Fibroblast of mammary gland (primary cell): ENCODE measurements at regions not wholly inside any gene's neighbourhood (a gene's known extent, or its start where the extent isn't known, plus 50 kb on each side); places are given as distances from the start of the nearest gene placed in this dataset.

ENCODE experiments used
- DNase-seq: peaks from one replicate; pipeline ENCODE4 v3.0.0-alpha.2; 2010; ENCODE audit warnings: low read depth
- H3K4me3 ChIP-seq: 2 replicates; pipeline ENCODE4 v1.5.1; 2011; ENCODE audit warnings: low read depth, mild to moderate bottlenecking, low read length, moderate library complexity; ENCODE audit not compliant: control insufficient read depth
- TF ChIP-seq, protein P1 (sequence below): conservative IDR thresholded peaks from 2 replicates; pipeline ENCODE4 v1.5.1; 2011; ENCODE audit warnings: low read depth, low read length, inconsistent platforms; ENCODE audit not compliant: control insufficient read depth, insufficient read depth

DNA sequence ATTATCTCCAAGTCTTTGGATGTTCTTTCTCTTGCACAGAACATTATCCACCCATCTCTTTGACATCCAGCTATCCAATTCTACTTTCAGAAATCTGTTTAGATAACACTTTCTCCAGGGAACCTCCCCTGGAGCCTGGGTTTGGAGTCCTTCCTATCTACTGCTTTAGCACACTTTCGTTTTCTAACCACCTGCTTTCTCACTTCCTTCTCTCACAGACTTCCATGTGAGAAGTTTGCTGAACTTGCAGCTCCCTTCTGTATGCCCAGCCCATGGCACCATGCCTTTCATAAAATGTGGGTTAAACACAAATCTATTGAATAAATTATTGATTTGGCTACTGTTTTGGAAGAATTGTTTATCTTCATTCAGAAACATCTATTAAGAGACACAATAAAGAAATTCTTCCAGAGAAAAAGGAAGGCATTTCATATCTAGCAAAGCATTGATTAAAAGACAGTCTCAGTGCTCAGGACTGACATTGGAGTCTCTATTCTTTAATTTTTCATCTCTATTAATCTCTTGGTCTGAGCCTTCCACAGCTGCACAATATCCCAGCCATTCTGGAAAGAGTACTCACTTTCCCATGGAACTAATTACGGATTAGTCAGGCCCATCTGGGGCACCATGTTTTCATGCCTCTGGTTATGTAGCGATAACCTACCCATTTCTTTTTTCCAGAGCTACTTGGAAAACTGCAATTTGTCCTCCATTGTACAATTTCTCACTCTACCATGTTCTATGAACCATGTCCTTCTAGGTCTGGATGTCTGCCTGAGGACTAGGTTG lies 1077.3 kb downstream of the SORCS3 start:
- TF ChIP-seq, protein P1, sequence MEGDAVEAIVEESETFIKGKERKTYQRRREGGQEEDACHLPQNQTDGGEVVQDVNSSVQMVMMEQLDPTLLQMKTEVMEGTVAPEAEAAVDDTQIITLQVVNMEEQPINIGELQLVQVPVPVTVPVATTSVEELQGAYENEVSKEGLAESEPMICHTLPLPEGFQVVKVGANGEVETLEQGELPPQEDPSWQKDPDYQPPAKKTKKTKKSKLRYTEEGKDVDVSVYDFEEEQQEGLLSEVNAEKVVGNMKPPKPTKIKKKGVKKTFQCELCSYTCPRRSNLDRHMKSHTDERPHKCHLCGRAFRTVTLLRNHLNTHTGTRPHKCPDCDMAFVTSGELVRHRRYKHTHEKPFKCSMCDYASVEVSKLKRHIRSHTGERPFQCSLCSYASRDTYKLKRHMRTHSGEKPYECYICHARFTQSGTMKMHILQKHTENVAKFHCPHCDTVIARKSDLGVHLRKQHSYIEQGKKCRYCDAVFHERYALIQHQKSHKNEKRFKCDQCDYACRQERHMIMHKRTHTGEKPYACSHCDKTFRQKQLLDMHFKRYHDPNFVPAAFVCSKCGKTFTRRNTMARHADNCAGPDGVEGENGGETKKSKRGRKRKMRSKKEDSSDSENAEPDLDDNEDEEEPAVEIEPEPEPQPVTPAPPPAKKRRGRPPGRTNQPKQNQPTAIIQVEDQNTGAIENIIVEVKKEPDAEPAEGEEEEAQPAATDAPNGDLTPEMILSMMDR = no peak
- no peak for DNase-seq
- H3K4me3 ChIP-seq = no peak overlapping the region

DNA sequence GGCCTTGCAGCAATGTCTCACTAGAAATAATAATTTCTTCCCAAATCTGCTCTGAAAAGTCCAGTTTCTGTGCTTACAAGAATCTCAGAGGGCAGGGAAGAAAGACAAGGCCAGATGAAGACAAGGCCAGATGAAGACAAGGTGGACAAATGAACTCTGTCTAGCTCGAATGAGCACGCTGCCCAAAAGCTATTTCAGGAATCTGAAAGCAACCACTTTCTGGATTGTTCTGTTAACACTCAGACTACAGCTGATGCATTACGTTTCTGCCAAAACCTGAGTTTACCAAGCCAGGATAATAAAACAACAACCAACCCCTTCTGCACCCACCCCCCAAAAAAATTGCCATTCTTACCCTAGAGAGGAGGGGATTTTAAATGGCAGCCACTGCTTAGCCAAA lies 1073.6 kb downstream of the SORCS3 start:
- TF ChIP-seq, protein P1 = no peak
- no peak overlapping the region for H3K4me3 ChIP-seq
- DNase-seq = no peak

DNA sequence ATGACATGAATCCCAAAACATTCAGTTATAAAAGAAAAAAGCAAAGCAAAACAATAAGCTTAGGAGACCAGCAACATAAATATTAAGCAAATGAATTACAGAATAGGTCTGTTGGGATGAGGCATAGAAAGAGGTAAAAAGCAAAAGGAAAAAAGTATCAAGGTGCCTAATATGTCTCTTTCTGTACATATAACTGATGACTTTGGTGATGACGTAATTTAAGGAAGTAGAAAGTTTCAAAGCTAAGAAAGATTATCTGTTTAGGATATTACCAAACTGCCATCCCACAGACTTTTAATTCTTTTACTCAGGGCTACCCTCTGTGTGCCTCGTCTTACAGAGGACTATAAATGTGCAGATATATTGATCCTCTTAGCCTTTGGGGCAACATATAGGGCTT lies 1066.5 kb downstream of the SORCS3 start:
- no peak overlapping the region for H3K4me3 ChIP-seq
- TF ChIP-seq, protein P1 = no peak
- DNase-seq = no peak

- H3K4me3 ChIP-seq = no peak overlapping the region
- TF ChIP-seq, protein P1 = no peak
- no peak for DNase-seq
These were observed 1065.4 kb downstream of the SORCS3 start for GRCh38 chr10:105706281-105707026.

- no peak for DNase-seq
- TF ChIP-seq, protein P1 = no peak
- H3K4me3 ChIP-seq = no peak overlapping the region
These were observed 1061.1 kb downstream of the SORCS3 start for GRCh38 chr10:105702211-105702610.

GRCh38 chr10:105700218-105700617 lies 1059.1 kb downstream of the SORCS3 start:
- TF ChIP-seq, protein P1 = no peak
- no peak overlapping the region for H3K4me3 ChIP-seq
- no peak for DNase-seq
